Fibroblast of lung (primary cell): ENCODE measurements at regions not wholly inside any gene's neighbourhood (a gene's known extent, or its start where the extent isn't known, plus 50 kb on each side); places are given as distances from the start of the nearest gene placed in this dataset.
A peak's percentile ranks its signal among the peaks of the same experiment; 100 is the strongest.
"Not testable (repeated sequence)": the region's sequence is repeated elsewhere in the genome, so short reads cannot be mapped to it uniquely, and the experiment has no call there.

ENCODE experiments used
- DNase-seq, 2 donors: peaks; one replicate each; pipeline versions ENCODE4 v3.0.0 to v3.0.0-alpha.2; 2010; ENCODE audit warnings: low read depth in 2 of 2
- H2AFZ ChIP-seq: 2 replicates; pipeline ENCODE4 v1.5.1; 2012; ENCODE audit warnings: low read length, control low read depth, inconsistent platforms
- H3K27ac ChIP-seq: 2 replicates; pipeline ENCODE4 v1.5.1; 2011; ENCODE audit warnings: low read length, control low read depth; ENCODE audit not compliant: insufficient read depth
- H3K27me3 ChIP-seq: 2 replicates; pipeline ENCODE4 v1.5.1; 2011; ENCODE audit warnings: mild to moderate bottlenecking, low read length; ENCODE audit not compliant: control insufficient read depth, insufficient read depth
- H3K36me3 ChIP-seq: 2 replicates; pipeline ENCODE4 v1.5.1; 2011; ENCODE audit warnings: low read length; ENCODE audit not compliant: control insufficient read depth, insufficient read depth
- H3K4me1 ChIP-seq: 2 replicates; pipeline ENCODE4 v1.5.1; 2011; ENCODE audit warnings: low read length; ENCODE audit not compliant: control insufficient read depth, insufficient read depth; ENCODE audit errors: extremely low read depth
- H3K4me2 ChIP-seq: 2 replicates; pipeline ENCODE4 v1.5.1; 2011; ENCODE audit warnings: low read length, control low read depth; ENCODE audit not compliant: insufficient read depth; ENCODE audit errors: extremely low read depth
- H3K4me3 ChIP-seq, 4 experiments: fragments of 200-600 bp in 1 of 4; sonication (generic) in 1 of 4; replicated peaks in 1 of 4; 2 replicates each; pipeline ENCODE4 v1.5.1; 2011 to 2016; ENCODE audit warnings: low read length in 4 of 4, low read depth in 3 of 4, mild to moderate bottlenecking in 3 of 4, control low read depth in 2 of 4, inconsistent platforms in 1 of 4, mixed read lengths in 1 of 4; ENCODE audit not compliant: insufficient read depth in 1 of 4; ENCODE audit errors: control extremely low read depth in 1 of 4
- H3K79me2 ChIP-seq: 2 replicates; pipeline ENCODE4 v1.5.1; 2012; ENCODE audit warnings: mild to moderate bottlenecking, low read length, inconsistent platforms; ENCODE audit not compliant: control insufficient read depth, insufficient read depth
- H3K9ac ChIP-seq: 2 replicates; pipeline ENCODE4 v1.5.1; 2011; ENCODE audit warnings: mild to moderate bottlenecking, low read length, control low read depth; ENCODE audit not compliant: insufficient read depth
- H3K9me3 ChIP-seq: 2 replicates; pipeline ENCODE4 v1.5.1; 2012; ENCODE audit warnings: low read depth, low read length; ENCODE audit not compliant: control insufficient read depth, insufficient read depth
- H4K20me1 ChIP-seq: 2 replicates; pipeline ENCODE4 v1.5.1; 2011; ENCODE audit warnings: low read length; ENCODE audit not compliant: control insufficient read depth, insufficient read depth; ENCODE audit errors: extremely low read depth
- EZH2 ChIP-seq: IDR thresholded peaks from 2 replicates; pipeline ENCODE4 v1.5.1; 2012; ENCODE audit warnings: low read length, control low read depth, mild to moderate bottlenecking; ENCODE audit errors: missing control alignments
- TF ChIP-seq, protein P1 (sequence below), 2 donors: IDR thresholded peaks in 1 of 2; conservative IDR thresholded peaks in 1 of 2; 1 replicate in 1 of 2; 2 replicates in 1 of 2; pipeline ENCODE4 v1.5.1; 2011 to 2012; ENCODE audit warnings: low read length in 2 of 2, control low read depth in 1 of 2, inconsistent platforms in 1 of 2, low read depth in 1 of 2, mild to moderate bottlenecking in 1 of 2

DNA sequence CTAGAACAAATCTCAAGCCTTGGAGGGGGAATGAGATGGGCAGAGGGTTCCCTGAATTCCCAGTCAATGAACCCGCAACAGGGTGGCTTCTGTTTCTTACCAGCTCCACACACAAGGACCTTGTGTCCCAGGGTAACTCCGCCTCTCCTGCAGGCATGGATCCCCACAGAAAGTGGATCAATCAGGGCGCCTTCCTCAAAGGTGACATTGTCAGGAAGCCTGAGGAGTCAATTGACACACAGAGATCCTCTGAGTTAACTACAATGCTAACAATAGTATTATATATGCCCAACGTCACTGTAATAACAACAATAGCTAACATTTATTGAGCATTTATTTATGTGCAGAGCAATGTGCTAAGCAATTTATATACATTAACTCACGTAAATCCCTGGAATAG, 98.8 kb downstream of the TRIM69 start:
- not testable (repeated sequence) for H3K79me2 ChIP-seq, H4K20me1 ChIP-seq, H3K4me1 ChIP-seq, H3K9ac ChIP-seq, H3K4me3 ChIP-seq, DNase-seq, H2AFZ ChIP-seq, H3K4me2 ChIP-seq, H3K27ac ChIP-seq, H3K27me3 ChIP-seq, H3K36me3 ChIP-seq, H3K9me3 ChIP-seq

DNA sequence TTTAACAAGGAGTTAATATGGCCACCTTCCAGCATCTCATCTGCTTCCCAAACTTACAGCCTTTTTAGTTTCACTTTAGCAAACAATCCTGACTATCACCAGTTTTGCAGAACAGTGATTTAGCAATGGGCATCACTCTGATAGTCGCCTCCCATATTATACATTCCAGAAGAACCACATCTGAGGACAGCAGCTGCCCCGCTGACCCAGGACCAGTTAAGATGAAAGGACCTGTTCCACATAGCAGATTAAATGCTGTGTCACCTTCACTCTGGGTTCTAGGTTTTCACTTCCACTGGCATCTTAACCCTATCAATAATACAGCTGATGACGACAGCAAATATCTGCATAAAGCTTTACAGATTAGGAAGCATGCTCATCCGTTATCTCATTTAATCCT, 99.8 kb downstream of the TRIM69 start:
- Histone ChIP-seq H3K27me3 (no peaks in the 10 kb centered on the region), H4K20me1 (no peaks in the 10 kb centered on the region), H3K9me3 (no peaks in the 10 kb centered on the region), H3K4me3 (no peak overlapping the region), H3K4me1 (no peaks in the 10 kb centered on the region), H3K27ac (no peak overlapping the region), H3K79me2 (no peaks in the 10 kb centered on the region), H3K4me2 (no peak overlapping the region), H3K9ac (no peak overlapping the region), H3K36me3 (no peaks in the 10 kb centered on the region), H2AFZ (no peak overlapping the region)
- TF ChIP-seq EZH2 = no peak
- TF ChIP-seq, protein P1, sequence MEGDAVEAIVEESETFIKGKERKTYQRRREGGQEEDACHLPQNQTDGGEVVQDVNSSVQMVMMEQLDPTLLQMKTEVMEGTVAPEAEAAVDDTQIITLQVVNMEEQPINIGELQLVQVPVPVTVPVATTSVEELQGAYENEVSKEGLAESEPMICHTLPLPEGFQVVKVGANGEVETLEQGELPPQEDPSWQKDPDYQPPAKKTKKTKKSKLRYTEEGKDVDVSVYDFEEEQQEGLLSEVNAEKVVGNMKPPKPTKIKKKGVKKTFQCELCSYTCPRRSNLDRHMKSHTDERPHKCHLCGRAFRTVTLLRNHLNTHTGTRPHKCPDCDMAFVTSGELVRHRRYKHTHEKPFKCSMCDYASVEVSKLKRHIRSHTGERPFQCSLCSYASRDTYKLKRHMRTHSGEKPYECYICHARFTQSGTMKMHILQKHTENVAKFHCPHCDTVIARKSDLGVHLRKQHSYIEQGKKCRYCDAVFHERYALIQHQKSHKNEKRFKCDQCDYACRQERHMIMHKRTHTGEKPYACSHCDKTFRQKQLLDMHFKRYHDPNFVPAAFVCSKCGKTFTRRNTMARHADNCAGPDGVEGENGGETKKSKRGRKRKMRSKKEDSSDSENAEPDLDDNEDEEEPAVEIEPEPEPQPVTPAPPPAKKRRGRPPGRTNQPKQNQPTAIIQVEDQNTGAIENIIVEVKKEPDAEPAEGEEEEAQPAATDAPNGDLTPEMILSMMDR (conservative IDR thresholded peaks at IDR 0.05 in 1 of 2, IDR thresholded peaks at IDR 0.05 in 1 of 2; ENCODE audit: low read depth in 1 of 2, low read length in 2 of 2) = no peak
- peak in 1 of 2 donors; percentile 4 for DNase-seq

DNA sequence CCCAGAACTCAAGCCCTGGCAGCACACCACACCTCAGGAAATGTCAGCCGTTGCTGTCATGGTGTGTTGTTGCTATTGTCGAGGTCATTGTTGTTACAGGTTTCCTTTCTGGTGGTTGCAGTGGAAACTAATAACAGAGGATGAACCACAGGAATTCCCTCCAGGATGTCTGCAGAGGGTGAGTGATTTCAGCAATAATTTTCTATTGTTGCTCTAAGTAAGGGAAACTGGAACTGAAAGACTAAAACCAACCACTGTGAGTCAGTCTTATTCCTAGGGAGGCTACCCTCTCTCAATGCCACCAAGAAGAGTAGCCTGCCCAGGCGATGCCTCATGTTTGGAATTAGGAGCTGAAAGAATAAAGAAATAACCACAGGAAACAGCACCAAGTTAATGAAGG, 102.6 kb downstream of the TRIM69 start:
- not testable (repeated sequence) for H2AFZ ChIP-seq, H4K20me1 ChIP-seq, H3K9ac ChIP-seq, H3K4me3 ChIP-seq, H3K27me3 ChIP-seq, H3K79me2 ChIP-seq, H3K9me3 ChIP-seq, H3K4me2 ChIP-seq, H3K36me3 ChIP-seq, H3K27ac ChIP-seq, H3K4me1 ChIP-seq
- DNase-seq = peak in 1 of 2 donors; percentile 68

DNA sequence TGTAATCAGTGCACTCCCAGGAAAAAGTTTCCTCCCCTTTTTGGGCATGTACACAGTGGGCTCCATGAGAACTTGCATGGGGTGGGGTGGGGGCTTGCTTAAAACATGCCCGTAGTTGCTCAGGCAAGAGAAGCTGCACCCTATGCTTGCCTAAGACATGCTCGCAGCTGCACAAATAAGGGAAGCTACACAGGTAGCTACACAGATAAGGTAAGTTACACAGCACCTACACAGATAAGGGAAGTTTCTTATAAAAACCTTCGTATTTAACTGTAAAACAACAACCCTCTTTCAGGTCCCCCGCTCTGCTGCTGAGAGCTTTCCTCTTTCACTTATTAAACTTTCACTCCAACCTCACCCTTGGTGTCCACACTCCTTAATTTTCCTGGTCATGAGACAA, 105.4 kb downstream of the TRIM69 start:
- H3K4me3 ChIP-seq = not testable (repeated sequence)

DNA sequence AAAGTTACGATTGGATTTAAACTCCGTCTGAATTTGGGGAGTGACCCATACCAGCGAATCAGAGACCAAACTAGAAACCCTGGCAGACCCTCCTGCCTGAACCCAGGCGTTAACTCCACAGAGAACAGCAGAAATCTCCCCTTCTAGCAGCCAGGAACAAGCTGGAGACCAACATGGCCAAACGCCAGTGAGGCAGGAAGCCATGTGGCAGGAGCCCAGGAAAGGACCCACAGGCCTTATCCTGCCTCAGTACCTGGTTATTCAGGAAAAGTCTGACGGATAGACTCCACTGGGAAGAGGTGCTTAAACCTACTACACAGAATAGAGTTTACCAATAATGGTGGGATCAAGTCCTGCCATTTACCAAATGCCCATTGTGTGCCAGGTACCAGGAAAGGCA, 106.6 kb downstream of the TRIM69 start:
- H3K4me2 ChIP-seq = not testable (repeated sequence)

More for the DNA sequence above, 105.4 kb downstream of the TRIM69 start:
- H3K27me3 ChIP-seq, H3K79me2 ChIP-seq, H3K27ac ChIP-seq, H3K4me2 ChIP-seq, H4K20me1 ChIP-seq, H3K4me1 ChIP-seq, H3K9me3 ChIP-seq, DNase-seq, H3K36me3 ChIP-seq, H2AFZ ChIP-seq, H3K9ac ChIP-seq: not testable (repeated sequence)

DNA sequence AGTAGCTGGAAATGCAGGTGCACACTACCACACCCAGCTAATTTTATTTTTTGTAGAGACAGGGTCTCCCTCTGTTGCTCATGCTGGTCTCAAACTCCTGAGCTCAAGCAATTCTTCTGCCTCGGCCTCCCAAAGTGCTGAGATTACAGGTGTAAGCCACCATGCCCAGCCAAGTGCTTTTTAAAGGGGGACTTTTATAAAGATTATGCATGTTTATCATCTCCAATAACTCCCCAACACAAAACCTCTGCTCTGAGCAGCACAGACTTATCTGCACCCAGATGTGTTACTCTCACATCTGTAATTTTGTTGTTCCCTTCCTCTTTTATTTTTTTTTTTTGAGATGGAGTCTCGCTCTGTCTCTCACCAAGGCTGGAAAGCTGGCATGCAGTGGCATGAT, 108.6 kb downstream of the TRIM69 start:
- not testable (repeated sequence) for H4K20me1 ChIP-seq, H3K79me2 ChIP-seq, H3K27ac ChIP-seq, H3K4me2 ChIP-seq, H3K4me1 ChIP-seq, DNase-seq, H3K27me3 ChIP-seq, H3K36me3 ChIP-seq, H3K9me3 ChIP-seq, H3K9ac ChIP-seq, H2AFZ ChIP-seq, H3K4me3 ChIP-seq

More for the DNA sequence above, 106.6 kb downstream of the TRIM69 start:
- not testable (repeated sequence) for H3K27ac ChIP-seq, H4K20me1 ChIP-seq, H2AFZ ChIP-seq, H3K4me1 ChIP-seq, H3K9me3 ChIP-seq, H3K9ac ChIP-seq, H3K27me3 ChIP-seq, H3K79me2 ChIP-seq, H3K36me3 ChIP-seq, H3K4me3 ChIP-seq, DNase-seq
